ENCODE measurements at regions not wholly inside any gene's neighbourhood (a gene's known extent, or its start where the extent isn't known, plus 50 kb on each side); places are given as distances from the start of the nearest gene placed in this dataset.

DNA sequence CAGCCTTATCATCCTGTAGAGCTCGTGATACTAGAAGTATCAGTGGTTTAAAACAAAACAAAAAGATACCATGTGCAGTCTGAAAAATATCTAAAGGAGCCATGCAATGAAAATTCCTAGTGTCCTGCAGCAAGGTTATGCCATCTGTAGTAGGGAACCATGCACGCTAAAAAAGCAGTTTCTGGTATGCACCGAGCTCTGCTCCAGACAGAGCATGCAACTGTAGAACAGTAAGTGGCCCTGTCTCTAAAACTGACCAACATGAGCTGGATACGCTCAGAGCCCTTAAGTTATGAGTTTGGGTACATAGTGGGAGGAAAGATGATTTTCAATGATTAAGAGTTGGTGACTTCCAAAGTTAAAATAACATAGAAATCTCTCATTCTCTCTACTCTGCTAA lies 159.3 kb upstream of the ADAMTS5 start:
- H3K9me3 ChIP-seq (replicated peaks in 1 of 2; ENCODE audit: control insufficient read depth in 1 of 2, insufficient read depth in 1 of 2, low read length in 2 of 2), result peaks cover 0 to 10% of the 10 kb centered on the region in 2 donors
- WGBS (ENCODE audit: insufficient coverage), result 100% methylated on average over 2 of the region's 4 CpGs
- no peaks in the 10 kb centered on the region for H3K79me2 ChIP-seq (ENCODE audit: insufficient read depth, low read length)
- intact Hi-C loops (cut with micrococcal nuclease), result no loop called here
- H3K9me3 Mint-ChIP-seq, result peaks cover 0 to 7% (median 6%) of the 10 kb centered on the region in 7 donors
- H3K36me3 Mint-ChIP-seq, result no peaks in the 10 kb centered on the region
- H2AFZ ChIP-seq (ENCODE audit: insufficient read depth, low read depth, low read length, poor library complexity, severe bottlenecking), result no peak overlapping the region
- no peak overlapping the region for H3K4me3 Mint-ChIP-seq
- H3K27ac ChIP-seq (ENCODE audit: low read depth in 1 of 2, low read length in 2 of 2), result no peak overlapping the region
- H3K27ac Mint-ChIP-seq, result no peak overlapping the region
- H3K27me3 Mint-ChIP-seq (ENCODE audit: low read depth in 3 of 3), result no peaks in the 10 kb centered on the region
- TF ChIP-seq, protein P1, sequence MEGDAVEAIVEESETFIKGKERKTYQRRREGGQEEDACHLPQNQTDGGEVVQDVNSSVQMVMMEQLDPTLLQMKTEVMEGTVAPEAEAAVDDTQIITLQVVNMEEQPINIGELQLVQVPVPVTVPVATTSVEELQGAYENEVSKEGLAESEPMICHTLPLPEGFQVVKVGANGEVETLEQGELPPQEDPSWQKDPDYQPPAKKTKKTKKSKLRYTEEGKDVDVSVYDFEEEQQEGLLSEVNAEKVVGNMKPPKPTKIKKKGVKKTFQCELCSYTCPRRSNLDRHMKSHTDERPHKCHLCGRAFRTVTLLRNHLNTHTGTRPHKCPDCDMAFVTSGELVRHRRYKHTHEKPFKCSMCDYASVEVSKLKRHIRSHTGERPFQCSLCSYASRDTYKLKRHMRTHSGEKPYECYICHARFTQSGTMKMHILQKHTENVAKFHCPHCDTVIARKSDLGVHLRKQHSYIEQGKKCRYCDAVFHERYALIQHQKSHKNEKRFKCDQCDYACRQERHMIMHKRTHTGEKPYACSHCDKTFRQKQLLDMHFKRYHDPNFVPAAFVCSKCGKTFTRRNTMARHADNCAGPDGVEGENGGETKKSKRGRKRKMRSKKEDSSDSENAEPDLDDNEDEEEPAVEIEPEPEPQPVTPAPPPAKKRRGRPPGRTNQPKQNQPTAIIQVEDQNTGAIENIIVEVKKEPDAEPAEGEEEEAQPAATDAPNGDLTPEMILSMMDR (IDR thresholded peaks at IDR 0.05), result no peak
- DNase-seq, result no peak
- H3K27me3 ChIP-seq (ENCODE audit: control insufficient read depth in 2 of 2, insufficient read depth in 2 of 2, low read length in 2 of 2), result no peaks in the 10 kb centered on the region
- H3K9ac ChIP-seq (ENCODE audit: insufficient read depth, low read length, poor library complexity, severe bottlenecking), result no peak overlapping the region
- H3K4me1 ChIP-seq (ENCODE audit: control insufficient read depth in 1 of 2, insufficient read depth in 2 of 2, low read length in 2 of 2), result no peaks in the 10 kb centered on the region
- H4K20me1 ChIP-seq (ENCODE audit: insufficient read depth, low read length), result no peaks in the 10 kb centered on the region
- H3K36me3 ChIP-seq (replicated peaks in 1 of 2; ENCODE audit: control insufficient read depth in 1 of 2, insufficient read depth in 2 of 2, low read length in 2 of 2), result no peaks in the 10 kb centered on the region
- H3K4me2 ChIP-seq (replicated peaks; ENCODE audit: extremely low read depth, low read length, poor library complexity, severe bottlenecking), result no peak overlapping the region
- H3K4me3 ChIP-seq (replicated peaks in 1 of 3; ENCODE audit: low read depth in 2 of 3, low read length in 3 of 3), result no peak overlapping the region
- H3K4me1 Mint-ChIP-seq, result no peaks in the 10 kb centered on the region

DNA sequence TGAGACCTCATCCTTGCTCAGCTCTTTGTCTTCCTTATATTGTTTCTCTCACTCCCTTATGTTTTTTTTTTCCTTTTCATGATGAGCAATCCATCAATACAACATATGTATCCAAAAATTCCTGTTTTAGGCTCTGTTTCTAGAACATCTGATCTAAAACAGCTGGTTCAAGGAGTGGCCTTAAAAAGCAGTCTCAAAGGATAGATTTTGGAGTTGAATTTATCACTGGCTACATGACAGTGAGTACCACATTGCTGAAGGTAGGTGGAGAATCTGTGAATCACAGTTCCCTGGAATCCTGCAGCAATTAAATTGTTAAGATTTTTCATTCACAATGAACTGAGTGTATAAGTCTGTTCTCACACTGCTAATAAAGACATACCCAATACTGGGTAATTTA lies 155.8 kb upstream of the ADAMTS5 start:
- Histone ChIP-seq H3K9ac (ENCODE audit: insufficient read depth, low read length, poor library complexity, severe bottlenecking) (no peak overlapping the region), H3K4me2 (replicated peaks; ENCODE audit: extremely low read depth, low read length, poor library complexity, severe bottlenecking) (no peak overlapping the region), H3K36me3 (replicated peaks in 1 of 2; ENCODE audit: control insufficient read depth in 1 of 2, insufficient read depth in 2 of 2, low read length in 2 of 2) (no peaks in the 10 kb centered on the region), H3K4me3 (replicated peaks in 1 of 3; ENCODE audit: low read depth in 2 of 3, low read length in 3 of 3) (no peak overlapping the region), H3K79me2 (ENCODE audit: insufficient read depth, low read length) (no peaks in the 10 kb centered on the region), H2AFZ (ENCODE audit: insufficient read depth, low read depth, low read length, poor library complexity, severe bottlenecking) (no peak overlapping the region), H3K9me3 (replicated peaks in 1 of 2; ENCODE audit: control insufficient read depth in 1 of 2, insufficient read depth in 1 of 2, low read length in 2 of 2) (peaks cover 0 to 10% of the 10 kb centered on the region in 2 donors), H3K4me1 (ENCODE audit: control insufficient read depth in 1 of 2, insufficient read depth in 2 of 2, low read length in 2 of 2) (no peaks in the 10 kb centered on the region), H4K20me1 (ENCODE audit: insufficient read depth, low read length) (no peaks in the 10 kb centered on the region), H3K27ac (ENCODE audit: low read depth in 1 of 2, low read length in 2 of 2) (no peak overlapping the region), H3K27me3 (ENCODE audit: control insufficient read depth in 2 of 2, insufficient read depth in 2 of 2, low read length in 2 of 2) (no peaks in the 10 kb centered on the region)
- Mint-ChIP-seq H3K4me3 (no peak overlapping the region), H3K36me3 (no peaks in the 10 kb centered on the region), H3K27ac (no peak overlapping the region), H3K9me3 (peaks cover 0 to 9% (median 3%) of the 10 kb centered on the region in 7 donors), H3K27me3 (ENCODE audit: low read depth in 3 of 3) (no peaks in the 10 kb centered on the region), H3K4me1 (no peaks in the 10 kb centered on the region)
- TF ChIP-seq, protein P1 (IDR thresholded peaks at IDR 0.05), result no peak
- no peak for DNase-seq
- intact Hi-C loops (cut with micrococcal nuclease), result no loop called here
